Ishikawa (cell line): ENCODE measurements at regions not wholly inside any gene's neighbourhood (a gene's known extent, or its start where the extent isn't known, plus 50 kb on each side); places are given as distances from the start of the nearest gene placed in this dataset.

Experiments used
- CEBPB ChIP-seq: IDR thresholded peaks from 2 replicates; pipeline ENCODE4 v1.6.1; 2012
- EP300 ChIP-seq: IDR thresholded peaks from 2 replicates; pipeline ENCODE4 v1.6.1; 2012; ENCODE audit warnings: borderline replicate concordance
- FOXM1 ChIP-seq: IDR thresholded peaks from 2 replicates; pipeline ENCODE4 v1.6.1; 2012; ENCODE audit warnings: low read depth, borderline replicate concordance
- NFIC ChIP-seq: IDR thresholded peaks from 2 replicates; pipeline ENCODE4 v1.6.1; 2012
- RAD21 ChIP-seq: IDR thresholded peaks from 2 replicates; pipeline ENCODE4 v1.6.1; 2012; ENCODE audit warnings: low read depth
- TAF1 ChIP-seq: IDR thresholded peaks from 2 replicates; pipeline ENCODE4 v1.6.1; 2012; ENCODE audit warnings: low read depth, mild to moderate bottlenecking
- TCF12 ChIP-seq: IDR thresholded peaks from 2 replicates; pipeline ENCODE4 v1.6.1; 2012; ENCODE audit warnings: low read depth
- TEAD4 ChIP-seq: IDR thresholded peaks from 2 replicates; pipeline ENCODE4 v1.6.1; 2012
- TF ChIP-seq, protein P1 (sequence below): IDR thresholded peaks from 2 replicates; pipeline ENCODE4 v1.6.1; 2012
- TF ChIP-seq, protein P2 (sequence below): IDR thresholded peaks from 2 replicates; pipeline ENCODE4 v1.6.1; 2012; ENCODE audit warnings: low read depth, mild to moderate bottlenecking

DNA sequence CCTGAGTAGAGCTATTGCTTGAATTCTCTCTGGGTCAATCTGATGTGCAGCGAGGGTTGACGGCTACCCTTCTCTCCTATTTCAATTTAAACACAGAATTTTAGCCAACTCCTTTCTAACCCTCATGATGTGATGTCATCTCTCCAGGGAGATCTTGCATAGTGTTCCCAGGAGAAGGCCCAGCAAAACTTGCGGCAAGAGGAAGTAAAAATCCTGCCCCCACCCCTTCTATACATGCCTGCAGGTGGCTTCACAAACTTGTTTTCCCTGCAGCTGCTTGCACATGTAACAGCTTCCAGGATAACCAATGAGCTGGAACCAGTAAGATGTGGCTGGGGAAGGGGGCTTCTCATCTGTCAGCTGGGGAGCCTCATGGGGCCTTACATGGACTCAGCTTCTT lies 169.3 kb upstream of the CDH4 start:
- no peak for TF ChIP-seq EP300
- TF ChIP-seq NFIC: no peak
- no peak for TF ChIP-seq FOXM1
- no peak for TF ChIP-seq RAD21
- TF ChIP-seq, protein P1, sequence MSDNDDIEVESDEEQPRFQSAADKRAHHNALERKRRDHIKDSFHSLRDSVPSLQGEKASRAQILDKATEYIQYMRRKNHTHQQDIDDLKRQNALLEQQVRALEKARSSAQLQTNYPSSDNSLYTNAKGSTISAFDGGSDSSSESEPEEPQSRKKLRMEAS: no peak
- no peak for TF ChIP-seq TEAD4
- no peak for TF ChIP-seq TCF12
- TF ChIP-seq CEBPB: no peak
- TF ChIP-seq, protein P2, sequence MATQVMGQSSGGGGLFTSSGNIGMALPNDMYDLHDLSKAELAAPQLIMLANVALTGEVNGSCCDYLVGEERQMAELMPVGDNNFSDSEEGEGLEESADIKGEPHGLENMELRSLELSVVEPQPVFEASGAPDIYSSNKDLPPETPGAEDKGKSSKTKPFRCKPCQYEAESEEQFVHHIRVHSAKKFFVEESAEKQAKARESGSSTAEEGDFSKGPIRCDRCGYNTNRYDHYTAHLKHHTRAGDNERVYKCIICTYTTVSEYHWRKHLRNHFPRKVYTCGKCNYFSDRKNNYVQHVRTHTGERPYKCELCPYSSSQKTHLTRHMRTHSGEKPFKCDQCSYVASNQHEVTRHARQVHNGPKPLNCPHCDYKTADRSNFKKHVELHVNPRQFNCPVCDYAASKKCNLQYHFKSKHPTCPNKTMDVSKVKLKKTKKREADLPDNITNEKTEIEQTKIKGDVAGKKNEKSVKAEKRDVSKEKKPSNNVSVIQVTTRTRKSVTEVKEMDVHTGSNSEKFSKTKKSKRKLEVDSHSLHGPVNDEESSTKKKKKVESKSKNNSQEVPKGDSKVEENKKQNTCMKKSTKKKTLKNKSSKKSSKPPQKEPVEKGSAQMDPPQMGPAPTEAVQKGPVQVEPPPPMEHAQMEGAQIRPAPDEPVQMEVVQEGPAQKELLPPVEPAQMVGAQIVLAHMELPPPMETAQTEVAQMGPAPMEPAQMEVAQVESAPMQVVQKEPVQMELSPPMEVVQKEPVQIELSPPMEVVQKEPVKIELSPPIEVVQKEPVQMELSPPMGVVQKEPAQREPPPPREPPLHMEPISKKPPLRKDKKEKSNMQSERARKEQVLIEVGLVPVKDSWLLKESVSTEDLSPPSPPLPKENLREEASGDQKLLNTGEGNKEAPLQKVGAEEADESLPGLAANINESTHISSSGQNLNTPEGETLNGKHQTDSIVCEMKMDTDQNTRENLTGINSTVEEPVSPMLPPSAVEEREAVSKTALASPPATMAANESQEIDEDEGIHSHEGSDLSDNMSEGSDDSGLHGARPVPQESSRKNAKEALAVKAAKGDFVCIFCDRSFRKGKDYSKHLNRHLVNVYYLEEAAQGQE: no peak
- TF ChIP-seq TAF1: no peak
